NT2/D1 (cell line): ENCODE measurements at regions not wholly inside any gene's neighbourhood (a gene's known extent, or its start where the extent isn't known, plus 50 kb on each side); places are given as distances from the start of the nearest gene placed in this dataset.

Experiments
- SUZ12 ChIP-seq: IDR thresholded peaks from 2 replicates; pipeline ENCODE4 v1.6.1; 2011; ENCODE audit not compliant: insufficient read length, insufficient read depth; ENCODE audit errors: extremely low read depth
- YY1 ChIP-seq: IDR thresholded peaks from 2 replicates; pipeline ENCODE4 v1.6.1; 2011; ENCODE audit not compliant: insufficient read length, insufficient read depth
- ZNF274 ChIP-seq: IDR thresholded peaks from 2 replicates; pipeline ENCODE4 v1.6.1; 2011; ENCODE audit warnings: mild to moderate bottlenecking, low read depth, low read length

DNA sequence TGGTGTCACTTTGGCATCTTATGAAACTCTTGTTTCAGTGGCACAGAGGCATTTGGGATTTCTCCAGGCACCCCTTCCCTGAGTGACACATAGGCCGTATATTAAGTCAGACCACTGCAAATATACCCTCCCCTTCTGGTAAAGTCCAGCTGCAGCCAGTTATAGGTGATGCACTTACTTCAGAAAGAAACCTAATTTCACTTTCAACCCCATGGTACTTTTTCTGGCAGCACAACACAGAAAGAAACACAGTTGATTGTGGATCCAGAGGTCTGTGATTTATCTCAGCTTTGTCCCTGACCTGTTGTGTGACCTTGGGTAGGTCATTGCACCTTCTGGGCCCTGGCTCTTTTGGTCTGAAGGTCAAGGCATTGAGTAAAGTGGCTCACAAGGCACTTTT, 173.2 kb downstream of the BUB3 start:
- TF ChIP-seq YY1 (no peak), SUZ12 (no peak), ZNF274 (no peak)
